Ramos (cell line): ENCODE measurements at regions not wholly inside any gene's neighbourhood (a gene's known extent, or its start where the extent isn't known, plus 50 kb on each side); places are given as distances from the start of the nearest gene placed in this dataset.
"Not testable (repeated sequence)": the region's sequence is repeated elsewhere in the genome, so short reads cannot be mapped to it uniquely, and the experiment has no call there.

Source experiments
- in situ Hi-C: fragments of 300-500 bp; cut with MboI; formaldehyde crosslinking; loops from one replicate; pipeline ENCODE4 v1.14.3; 2022; ENCODE audit warnings: low sequenced_read_pairs; ENCODE audit not compliant: unreplicated experiment

DNA sequence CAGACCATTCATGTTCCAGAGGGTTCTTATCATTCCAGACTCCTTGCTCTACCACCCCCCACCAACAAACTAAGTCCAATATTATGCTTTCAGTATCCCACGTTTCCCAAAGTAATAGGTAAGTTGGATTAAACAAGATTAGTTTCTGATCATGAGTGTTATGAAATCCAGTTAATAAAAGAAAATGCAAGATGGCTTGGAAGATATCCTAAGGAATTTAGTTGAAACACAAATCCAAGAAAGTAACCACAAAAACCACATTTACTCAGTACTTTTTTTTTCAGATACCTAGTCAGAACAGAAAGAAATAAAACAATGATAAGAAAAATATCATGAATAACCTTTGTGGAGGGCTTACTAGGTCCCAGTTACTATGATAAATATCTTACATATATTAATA is 119.4 kb upstream of the MIR17HG start:
- in situ Hi-C loops: no loop called here

DNA sequence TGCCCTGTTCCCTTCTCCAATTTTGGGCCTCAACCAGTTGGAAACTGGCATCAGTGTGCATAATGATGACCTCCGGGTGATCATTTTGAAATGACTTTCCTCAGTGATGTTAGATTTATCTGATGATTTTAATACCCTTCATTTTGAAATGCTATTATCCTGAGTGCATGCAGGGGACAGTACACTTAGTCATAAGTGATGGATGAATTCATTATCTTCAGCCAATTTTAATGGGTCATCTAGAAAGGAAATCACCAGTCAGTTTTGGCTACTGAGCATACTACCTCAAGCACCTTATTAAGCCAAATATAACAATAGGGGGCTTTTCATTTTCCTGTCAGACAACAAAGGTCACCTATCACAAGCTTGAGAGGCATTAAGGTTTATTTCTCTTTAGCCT is 118.5 kb upstream of the MIR17HG start:
- in situ Hi-C loops: no loop called here

DNA sequence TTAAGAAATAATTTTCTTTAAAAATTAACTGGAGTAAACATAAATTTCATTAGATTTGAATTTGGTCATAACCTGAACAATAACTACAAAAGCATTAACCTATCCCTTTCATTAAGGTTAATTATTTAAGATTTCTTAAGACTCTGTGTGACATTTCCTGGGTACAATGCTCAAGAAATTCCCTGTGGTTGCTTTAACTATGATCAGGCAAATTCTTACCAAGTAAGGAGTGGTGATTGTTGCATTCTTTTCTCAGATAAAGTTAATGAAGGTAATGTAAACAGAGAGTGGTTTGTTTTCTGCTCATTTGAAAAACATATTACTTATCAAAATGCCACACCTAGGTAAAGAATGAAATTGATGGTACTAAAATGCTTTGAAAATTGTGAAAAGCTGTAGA is 114.8 kb upstream of the MIR17HG start:
- in situ Hi-C loops: no loop called here

DNA sequence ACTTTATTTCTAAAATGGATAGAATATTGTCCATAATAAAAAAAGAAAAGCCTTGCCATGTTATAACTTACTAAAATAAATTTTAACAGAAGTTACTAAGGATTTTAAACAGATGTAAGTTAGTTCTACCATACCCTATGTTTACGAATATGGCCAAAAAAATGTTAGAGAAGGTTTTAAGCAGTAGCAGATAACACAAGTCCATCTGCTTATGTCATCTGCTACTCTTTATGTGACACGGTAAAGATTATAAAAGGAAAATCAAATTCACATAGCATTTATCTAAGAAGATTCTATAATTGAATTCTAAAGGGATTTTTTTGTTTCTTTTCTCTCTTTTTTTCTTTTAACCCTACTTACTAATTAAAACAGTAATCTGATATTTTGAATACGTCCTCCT is 114.2 kb upstream of the MIR17HG start:
- in situ Hi-C loops: no loop called here

DNA sequence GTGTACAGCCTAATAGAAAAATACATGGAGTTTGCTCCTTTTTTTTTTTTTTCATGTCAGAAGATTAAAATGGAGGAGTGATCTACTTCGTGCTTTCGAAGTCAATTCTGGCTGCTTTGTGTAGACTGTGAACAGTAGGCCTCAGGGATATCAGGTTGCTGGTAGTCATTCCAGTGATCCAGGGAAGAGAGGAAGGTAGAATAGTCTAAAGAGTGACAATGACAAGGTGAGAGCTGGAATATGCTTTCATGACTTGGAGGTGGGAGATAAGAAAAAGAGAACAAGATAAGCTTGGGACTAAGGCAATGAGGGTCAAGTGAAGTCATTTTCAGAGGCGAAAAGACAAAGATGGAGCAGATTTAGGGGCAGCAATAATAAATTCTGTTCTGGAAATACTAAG is 111.3 kb upstream of the MIR17HG start:
- in situ Hi-C loops: no loop called here

DNA sequence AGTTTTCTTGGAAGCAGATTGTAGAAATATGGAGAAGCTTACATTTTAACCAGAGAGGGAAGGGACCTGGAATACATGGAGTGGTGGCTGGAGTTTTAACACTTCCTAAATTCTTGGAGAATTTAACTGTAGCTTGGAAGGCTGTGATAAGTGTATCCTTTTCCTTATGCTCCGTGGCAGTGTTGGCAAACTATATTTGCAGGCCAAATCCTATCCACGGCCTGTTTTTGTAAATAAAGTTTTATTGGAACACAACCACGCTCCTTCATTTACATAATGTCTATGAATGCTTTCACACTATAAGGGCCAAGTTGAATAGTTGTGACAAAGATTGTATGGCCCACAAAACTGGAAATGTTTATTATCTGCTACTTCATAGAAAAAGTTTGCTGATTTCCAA is 110.6 kb upstream of the MIR17HG start:
- in situ Hi-C loops: no loop called here

DNA sequence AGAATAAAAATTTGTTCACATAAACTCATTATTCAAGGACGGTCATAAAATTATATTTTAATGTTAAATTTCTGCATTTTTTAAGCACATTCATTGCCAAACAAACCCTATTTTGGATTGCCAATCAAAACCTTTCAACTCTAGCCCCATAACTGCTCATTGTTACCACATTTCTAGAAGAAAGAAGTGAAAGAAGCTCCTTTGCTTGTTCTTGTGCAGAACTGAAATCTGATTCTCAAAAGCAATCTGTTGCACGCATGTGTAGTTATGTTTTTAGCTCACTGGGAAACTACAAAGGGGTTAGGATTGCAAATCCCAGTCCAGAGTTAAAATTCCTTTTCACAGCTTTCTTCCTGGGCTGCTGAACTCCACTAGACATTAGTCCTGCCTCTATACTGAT is 109.5 kb upstream of the MIR17HG start:
- in situ Hi-C loops: no loop called here

DNA sequence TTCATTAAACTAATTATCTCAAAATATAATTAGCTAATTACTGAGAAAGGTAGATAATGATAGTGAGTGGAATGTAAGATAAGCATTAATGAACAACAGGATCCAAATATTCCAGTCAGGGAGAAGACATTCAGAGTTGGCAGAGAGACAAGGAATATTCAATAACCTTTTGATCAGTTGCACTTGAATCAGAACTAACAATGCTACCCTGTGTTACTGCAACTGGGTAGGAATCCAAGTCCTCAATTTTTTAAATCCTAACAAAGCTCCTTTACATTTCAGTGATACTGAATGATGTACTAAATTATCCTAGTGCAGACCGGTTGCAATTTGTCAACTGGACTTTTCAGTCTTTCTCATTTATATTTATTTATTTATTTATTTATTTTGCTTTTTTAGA is 107.1 kb upstream of the MIR17HG start:
- in situ Hi-C loops: no loop called here

DNA sequence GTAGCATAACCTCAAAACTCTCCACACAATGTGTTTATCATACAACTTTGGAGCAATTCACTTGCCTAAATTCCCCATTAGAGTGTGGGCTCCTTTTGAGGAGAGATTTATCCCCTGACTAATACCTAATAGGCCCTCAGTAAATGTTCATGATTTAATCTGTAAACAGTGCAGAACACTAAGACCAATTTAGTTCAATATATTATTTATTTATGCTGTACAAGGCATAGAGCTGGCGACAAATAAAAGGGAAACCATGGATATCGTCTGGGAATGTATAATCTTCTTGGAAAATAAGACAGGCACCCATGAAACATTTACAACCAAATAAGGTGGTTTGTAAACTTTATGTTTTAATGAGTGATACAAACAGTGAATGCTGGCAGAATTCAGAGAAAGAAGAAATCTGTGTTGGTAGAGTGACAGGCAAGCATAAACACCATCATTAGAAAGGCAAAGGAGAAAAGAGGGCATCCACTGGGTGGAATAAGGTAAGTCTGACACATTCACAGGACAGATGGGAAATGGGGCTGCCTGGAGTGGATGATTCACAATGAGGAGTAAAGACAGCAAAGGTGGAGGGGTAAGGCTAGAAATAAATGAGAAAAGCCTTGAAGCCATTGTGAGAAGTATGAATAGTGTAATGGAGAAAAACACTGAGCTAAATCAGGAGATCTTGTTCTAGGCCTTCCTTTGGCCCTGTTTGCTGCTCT is 106.1 kb upstream of the MIR17HG start:
- in situ Hi-C loops: no loop called here

DNA sequence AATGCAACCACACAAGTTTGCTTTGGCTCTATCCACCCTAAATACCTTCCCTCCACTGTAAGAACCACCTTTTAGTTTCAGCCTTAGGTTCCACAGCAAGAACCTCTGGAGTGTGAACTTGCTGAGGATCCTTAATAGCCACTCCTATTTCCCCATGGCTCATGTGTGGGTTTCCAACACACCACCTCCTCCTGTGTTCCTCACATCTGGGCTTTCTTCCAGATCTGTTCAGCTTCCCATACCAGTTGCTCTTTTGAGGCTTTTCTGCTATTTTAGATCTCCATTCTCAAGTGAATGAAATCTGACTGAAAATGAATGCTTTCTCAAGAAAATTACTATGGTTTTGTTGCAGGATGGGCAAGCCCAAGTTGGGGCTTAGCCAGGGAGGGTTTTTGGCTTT is 104.8 kb upstream of the MIR17HG start:
- in situ Hi-C loops: no loop called here

DNA sequence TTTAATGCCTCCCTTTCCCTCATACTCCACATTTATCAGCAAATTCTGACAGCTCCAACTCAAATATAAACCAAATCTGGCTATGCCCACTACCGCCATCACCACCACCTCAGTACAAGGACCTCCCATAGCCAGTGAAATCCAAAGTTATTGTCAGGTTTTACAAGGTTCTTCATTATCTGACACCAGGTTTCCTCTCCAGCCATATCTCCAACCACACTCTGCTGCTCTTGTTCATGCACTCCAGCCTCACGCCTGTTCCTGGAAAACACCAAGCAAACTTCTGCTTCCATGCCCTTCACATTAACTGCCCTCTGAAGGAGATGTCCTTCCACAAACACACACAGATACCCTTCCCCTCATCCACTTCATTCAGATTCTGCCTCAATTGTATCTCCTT is 102.2 kb upstream of the MIR17HG start:
- in situ Hi-C loops: no loop called here

DNA sequence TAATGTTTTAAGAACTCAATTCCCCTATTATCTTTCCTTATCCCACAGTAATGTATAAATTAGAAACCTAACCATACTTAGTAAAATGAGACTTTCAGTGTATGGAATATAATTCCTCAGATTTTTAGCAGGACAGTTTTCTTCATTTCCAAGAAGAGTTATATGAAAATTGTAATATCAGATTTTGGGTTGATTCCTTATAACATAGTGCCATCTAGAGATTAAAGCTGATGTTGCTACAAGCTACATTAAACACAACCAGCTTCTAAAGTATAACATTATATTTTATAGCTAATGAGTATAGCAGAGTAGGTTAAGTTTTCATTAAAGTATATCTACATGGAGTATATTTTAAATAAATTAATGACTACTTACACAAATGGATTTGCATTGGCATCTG is 99.7 kb upstream of the MIR17HG start:
- in situ Hi-C loops: no loop called here

DNA sequence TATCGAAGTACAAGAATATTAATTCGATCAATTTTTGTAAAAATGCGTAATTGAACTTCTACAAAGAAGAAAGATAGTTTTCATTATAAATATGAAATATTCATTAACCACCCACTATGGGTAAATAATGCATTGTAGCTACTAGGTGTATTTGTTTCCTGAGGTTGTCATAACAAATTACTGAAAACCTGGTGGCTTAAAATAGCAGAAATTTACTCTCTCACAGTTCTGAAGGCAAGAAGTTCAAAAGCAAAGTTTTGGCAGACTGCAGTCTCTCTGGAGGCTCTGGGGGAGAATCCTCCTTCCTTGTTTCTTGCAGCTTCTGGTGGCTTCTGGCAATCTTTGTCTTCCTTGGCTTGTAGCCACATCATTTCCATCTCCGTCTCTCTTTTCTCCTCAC is 99.2 kb upstream of the MIR17HG start:
- in situ Hi-C loops: no loop called here

DNA sequence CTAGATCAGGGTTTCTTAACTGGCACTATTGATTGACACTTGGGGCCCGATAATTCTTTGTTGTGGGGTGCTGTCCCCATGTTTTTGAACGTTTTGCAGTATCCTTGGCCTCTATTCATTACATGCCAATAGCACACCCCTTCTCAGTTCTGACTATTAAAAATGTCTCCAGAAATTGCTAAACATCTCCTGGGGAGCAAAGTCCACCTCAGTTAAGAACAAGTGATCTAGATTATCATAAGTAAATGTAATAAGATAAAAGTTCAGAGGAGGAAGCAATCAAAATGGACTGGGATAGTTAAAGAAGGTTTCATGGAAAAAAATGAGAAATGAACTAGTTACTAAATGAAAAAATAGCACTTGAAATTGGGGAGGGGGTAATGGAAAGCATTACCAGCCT is 98.1 kb upstream of the MIR17HG start:
- in situ Hi-C loops: no loop called here

DNA sequence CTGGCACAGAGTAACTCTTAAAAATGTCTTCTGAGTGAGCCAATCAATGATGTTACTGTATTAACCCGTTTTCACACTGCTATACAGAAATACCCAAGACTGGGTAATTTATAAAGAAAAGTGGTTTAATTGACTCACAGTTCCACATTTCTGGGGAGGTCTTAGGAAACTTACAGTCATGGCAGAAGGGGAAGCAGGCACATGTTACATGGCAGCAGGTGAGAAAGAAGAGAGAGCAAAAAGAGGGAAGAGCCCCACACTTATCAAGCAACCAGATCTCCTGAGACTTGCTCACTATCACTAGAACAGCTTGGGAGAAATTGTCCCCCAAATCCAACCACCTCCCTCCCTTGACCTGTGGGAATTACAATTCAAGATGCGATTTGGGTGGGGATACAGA is 97.6 kb upstream of the MIR17HG start:
- in situ Hi-C loops: no loop called here

DNA sequence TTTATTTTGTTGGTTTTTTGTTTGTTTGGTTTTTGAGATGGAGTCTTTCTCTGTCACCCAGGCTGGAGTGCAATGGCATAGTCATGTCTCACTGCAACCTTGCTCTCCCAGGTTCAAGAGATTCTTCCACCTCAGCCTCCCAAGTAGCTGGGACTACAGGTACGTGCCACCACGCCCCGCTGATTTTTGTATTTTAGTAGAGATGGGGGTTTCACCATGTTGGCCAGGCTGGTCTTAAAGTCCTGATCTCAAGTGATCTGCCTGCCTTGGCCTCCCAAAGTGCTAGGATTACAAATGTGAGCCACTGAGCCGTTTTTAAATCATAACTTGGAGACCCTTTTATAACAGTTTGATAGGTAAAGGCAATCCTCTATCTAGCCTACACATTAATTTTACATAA is 95.9 kb upstream of the MIR17HG start:
- in situ Hi-C loops: not testable (repeated sequence)

DNA sequence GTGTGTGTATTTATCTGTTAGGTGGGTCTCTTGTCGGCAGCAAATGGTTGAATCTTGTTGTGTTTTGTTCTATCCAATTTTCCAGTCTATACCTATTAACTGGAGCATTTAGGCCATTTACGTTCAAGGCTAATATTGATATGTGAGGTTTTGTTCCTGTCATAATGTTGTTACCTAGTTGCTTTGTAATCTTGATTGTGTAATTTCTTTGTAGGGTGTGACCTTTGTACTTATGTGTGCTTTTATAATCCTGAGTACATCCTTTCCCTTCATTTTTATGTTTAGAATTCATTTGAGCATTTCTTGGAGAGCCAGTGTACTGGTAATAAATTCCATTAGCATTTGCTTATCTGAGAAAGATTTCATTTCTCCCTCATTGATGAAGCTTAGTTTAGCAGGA is 83.0 kb upstream of the MIR17HG start:
- in situ Hi-C loops: no loop called here

DNA sequence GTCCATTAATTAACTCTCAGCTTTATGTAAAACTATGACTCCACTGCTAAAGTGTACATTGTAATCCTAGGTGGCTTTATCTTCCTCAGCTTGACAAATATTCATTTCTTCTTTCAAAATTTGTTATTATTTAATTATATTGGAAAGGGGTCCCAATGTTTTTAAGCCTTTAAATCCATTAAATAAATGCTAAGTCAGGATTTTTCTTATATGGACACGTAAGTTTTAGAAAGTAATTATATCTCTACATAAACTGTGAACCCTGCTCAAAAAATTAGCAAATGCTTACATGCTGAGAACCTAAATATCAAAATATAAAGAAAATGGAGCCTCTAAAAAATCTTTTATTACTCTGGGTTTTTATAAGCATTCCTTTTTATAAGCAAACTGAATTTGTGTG is 78.2 kb upstream of the MIR17HG start:
- in situ Hi-C loops: no loop called here

DNA sequence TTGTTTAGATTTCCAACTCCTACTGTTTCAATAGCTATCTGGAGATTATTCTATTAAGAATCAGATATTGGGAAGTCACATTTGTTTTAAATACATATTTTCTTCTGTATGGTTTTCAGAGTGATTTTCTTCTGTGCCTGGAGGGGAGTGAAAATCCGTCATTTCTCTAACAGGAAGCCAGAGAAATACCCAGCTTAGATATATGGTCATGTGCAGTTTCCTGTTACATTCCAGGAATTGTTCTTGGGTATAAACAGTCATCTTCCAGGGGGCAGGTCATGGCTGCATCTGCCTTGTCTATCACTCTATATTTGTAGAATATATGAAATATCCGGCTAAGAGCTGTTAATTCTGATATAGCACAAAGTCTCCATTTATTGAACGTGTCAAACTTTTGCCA is 77.5 kb upstream of the MIR17HG start:
- in situ Hi-C loops: no loop called here

DNA sequence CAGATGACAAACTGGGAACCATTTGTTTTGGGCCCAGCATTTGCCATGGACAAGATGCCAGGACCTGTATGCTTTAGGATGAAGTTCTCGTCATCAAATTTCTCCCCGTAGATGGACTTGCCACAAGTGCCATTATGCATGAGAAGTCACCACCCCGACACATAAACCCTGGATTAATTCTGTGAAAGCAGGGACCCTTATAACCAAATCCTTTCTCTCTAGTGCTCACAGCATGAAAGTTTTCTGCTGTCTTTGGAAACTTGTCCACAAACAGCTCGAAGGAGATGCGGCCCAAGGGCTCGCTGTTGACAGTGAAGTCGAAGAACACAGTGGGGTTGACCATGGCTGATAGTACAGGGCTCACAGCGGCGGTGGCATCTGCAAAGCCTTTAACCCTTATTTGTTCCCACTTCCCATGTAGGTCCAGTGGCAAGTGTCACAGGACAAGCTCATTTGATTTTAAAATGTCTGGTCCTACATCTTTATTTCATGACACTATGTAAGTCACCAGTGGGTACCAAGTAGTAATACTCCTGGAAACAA is 75.2 kb upstream of the MIR17HG start:
- in situ Hi-C loops: no loop called here

DNA sequence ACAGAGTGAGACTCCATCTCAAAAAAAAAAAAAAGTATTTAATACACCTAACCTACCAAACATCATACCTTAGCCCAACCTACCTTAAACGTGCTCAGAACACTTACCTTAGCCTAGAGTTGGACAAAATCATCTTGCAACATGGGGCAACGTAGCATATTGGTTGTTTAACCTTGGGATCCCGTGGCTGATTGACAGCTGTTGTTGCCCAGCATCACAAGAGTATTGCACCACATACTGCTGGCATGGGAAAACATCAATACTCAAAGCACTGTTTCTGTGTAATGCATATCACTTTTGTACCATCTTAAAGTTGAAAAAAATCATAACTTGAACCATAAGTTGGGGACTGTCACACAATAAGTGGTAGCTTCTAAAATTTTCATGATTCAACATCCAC is 73.8 kb upstream of the MIR17HG start:
- in situ Hi-C loops: no loop called here

DNA sequence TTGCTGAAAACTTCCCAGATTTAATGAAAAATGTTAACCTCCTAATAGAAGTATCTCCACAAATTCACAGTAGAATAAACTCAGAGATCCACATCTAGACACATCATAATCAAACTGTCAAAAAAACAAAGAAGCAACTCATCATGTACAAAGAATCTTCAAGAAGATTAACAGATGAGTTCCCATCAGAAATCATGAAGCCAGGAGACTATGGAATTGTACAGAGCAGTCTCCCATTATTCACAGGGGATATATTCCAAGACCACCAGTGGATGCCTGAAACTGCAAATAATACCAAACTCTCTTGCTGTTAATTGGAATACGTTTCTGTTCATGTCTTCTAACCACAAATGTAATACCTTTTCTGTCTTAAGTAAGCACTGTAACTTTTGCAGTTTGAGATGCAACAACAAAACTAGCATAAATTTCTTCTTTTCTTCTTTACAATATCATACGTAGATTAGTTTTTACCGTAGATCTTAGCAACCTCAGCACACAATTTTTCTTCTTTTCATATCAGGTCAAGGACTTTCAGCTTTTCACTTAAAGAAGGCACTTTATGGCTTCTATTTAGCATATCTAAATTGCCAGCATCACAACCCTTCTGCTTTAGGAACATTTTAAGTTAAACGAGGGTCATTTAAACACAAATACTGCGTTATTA is 70.3 kb upstream of the MIR17HG start:
- in situ Hi-C loops: no loop called here
